Limb (tissue), 2 donors: ENCODE measurements at regions not wholly inside any gene's neighbourhood (a gene's known extent, or its start where the extent isn't known, plus 50 kb on each side); places are given as distances from the start of the nearest gene placed in this dataset.
"Not testable (repeated sequence)": the region's sequence is repeated elsewhere in the genome, so short reads cannot be mapped to it uniquely, and the experiment has no call there.

Experiments
- DNase-seq, 2 donors: peaks; one replicate each; pipeline ENCODE4 v3.0.0-alpha.2; 2016; ENCODE audit errors: extremely low spot score in 2 of 2

DNA sequence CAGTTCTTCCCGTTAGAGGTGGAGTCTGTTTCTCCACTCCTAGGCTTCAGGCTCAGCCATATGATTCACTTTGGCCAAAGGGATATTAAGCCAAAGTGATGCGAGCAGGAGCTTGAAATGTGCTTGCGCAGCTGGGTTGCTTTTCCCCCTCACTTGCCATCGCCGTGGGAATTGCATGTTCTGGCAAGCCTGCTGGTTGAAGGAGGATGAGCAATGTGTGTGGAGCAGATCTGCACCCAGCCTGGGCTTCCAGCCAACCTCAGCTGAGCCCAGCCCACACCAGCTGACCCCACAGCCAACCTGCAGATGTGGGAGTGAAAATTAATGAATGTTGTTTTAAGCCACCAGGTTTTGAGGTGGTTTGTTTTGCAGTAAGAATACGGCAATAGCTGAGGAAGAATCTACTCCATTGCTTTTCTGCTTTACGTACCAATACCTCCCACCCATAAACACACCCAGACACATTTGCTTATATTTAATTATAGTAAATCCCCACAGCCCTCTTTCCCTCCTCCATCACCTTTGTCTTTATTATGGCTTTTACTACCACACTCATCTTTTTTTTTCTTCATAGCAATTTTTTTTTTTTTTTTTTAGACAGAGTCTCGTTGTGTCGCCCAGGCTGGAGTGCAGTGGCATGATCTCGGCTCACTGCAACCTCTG lies 132.8 kb upstream of the FUNDC1 start:
- peak; percentile 38 to 43 for DNase-seq

DNA sequence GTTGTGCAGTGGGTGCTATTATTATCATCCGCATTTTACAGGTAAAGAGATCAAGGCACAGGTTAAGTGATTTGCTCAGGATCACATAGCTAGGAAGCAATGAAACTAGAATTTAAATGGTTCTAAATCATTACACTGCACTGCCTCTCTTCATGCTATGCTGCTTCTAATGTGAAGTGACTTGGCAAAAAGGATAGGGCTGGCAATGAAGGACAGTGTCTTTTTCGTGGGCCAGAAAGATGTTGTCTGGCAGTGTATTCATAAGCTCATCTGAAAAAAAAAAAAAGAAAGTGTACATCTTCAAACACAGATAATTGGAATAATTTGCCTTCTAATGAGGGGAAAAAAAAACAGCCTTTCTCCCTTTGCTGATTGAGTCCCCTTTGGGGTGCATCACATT lies 132.2 kb upstream of the FUNDC1 start:
- no peak for DNase-seq

DNA sequence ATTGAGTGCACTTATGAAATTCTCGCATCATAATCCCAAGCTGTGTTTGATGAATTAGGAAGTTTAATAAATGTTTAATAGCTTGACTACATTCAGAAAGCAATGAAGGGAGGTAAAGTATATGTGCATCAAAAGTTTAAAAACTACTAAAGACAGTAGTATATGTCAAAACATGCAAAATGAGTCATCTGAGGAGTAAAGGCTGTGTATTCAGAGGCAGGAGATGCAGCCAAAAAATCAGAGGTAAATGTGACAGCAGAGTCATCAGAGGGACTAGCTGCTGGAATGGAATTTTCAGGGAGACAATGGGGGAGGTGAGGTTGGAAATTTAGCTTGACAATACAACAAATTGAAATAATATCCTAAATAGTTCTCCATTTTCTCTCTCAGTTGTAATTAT lies 127.0 kb upstream of the FUNDC1 start:
- DNase-seq: no peak

DNA sequence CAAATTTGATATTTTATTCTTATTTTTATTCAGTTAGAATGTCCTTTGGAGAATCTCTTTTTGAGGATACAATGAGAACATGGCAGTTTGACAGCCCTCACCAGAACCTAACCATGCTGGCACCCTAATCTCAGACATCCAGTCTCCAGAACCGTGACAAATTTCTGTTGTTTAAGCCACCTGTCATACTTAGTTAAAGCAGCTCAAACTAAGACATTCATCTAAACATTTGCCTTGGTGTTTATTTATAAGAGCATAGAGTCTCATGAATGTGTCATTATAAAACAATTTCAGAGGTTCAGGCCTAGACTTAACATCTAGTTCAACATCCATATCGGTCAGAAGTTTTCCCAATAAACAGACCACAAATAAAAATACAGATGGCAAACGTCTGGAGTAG lies 125.1 kb upstream of the FUNDC1 start:
- no peak for DNase-seq

DNA sequence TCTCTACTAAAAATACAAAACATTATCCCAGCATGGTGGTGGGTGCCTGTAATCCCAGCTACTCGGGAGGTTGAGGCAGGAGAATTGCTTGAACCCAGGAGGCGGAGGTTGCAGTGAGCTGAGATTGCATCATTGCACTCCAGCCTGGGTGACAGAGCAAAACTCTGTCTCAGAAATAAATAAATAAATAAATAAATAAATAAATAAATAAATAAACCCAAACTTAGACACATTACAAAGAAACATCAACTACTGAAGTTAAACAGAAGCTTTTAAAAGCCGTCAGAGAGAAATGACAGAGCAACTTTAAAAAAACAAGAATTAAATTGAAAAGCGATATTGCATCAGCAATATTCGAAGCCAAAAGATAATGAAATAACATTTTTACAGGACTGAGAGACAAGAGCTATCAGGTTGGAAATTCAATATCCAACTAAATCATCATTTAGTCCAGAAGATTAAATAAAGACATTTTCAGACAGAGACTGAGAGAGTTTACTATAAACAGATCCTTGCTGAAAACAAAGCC lies 115.1 kb upstream of the FUNDC1 start:
- not testable (repeated sequence) for DNase-seq

DNA sequence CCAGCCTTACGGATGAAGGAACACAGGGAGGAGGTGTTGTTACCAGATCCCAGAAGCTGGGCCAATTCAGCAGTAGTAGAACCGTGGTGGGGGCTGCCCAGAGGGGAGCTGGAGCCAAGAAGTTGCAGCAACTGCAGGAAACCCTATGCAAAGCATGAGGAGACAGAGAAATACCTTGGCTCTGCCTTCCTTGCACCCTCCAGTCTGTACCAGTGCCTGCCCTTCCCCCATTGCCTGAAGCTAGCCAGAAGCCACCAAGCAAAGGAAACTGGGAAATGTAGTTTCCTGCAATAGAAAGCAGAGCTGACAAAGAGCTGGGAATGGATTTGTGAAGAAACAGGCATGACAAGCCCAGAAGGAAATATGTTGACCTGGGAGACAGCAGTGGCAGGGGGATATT lies 108.7 kb upstream of the FUNDC1 start:
- DNase-seq: peak in 1 of 2 donors; percentile 20

DNA sequence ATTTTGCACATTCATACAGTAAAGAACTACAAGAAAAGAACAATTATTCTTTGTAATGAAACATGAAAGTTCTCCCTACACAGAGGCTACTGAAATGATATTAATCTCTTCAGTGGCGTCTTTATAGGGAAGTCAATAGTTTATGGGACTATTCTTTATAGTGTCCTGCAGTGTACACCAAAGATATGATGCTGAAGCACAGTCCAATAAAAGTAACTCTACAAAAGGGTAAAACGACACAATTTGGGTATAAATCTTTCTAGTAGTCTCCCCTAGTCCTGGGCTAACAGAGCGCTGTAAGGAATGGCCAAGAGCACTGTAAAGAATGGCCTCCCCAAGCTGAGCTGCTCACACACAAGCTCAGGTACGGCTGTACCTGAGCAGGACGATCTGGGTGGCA lies 101.1 kb upstream of the FUNDC1 start:
- no peak for DNase-seq

DNA sequence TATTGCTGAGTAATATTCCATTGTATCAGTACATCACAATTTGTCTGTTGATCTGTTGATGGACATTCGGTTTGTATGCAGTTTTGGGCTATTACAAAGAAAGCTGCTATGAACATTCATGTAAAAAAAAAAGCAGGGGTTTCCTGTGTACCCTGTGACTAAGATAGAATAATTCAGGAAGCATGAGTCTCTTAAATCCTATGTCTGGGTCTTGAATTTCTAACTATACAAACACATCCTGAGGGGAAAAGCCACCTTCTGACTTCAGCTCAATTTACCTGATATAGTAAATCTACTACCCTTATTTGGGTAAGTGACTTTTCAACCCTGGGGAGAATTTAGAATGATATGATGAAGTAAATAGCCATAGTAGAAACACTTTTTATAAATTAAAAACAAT lies 94.6 kb upstream of the FUNDC1 start:
- DNase-seq: no peak

DNA sequence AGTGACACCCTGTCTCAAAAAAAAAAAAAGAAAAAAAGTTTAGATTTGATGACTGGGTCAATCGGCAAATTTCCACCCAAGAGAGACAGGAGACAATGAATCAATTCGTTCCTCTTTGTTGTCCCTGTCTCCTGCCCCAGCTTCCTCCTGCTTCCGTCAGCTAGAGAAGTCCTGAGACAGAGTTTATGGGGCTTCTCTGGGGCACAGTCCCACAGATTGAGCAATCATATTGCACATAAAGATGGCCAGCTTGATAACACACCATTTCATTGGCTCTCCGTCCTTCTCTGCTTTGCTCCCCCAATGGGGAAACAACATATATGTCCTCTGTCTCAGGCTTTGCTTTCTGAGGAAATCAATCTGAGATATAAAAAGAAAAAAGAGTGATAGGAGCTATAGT lies 78.4 kb upstream of the FUNDC1 start:
- DNase-seq: no peak

DNA sequence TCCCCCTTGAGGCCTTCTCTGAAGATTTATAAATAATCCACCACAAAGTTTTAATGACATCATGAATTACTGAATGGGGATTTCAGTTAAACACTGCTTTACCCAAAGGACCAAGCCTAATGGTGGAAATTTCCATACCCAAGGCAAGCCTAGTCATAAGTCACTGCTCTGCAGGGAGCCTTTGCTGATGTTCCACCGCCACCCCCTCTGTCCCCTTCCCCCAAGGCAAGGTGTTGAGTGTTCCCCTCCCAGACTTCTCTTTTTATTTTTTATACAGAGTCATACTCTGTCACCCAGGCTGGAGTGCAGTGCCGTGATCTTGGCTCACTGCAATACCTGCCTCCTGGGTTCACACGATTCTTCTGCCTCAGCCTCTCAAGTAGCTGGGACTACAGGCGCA lies 76.4 kb upstream of the FUNDC1 start:
- DNase-seq: no peak

DNA sequence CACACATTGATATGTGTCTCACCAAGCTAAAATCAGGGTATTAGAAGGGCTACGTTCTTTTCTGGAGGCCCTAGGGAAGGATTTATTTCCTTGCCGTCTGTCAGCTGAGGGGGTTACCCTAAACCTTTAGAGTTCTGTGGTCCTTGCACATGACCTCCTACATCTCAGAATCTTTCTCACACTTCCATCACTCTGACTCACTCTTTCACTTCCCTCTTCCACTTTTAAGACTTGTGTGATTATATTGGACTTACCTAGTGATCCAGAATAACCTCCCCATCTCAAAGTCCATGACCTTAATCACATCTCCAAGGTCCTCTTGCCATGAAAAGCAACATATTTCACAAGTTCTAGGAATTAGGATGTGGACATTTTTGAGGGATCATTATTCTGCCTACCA lies 53.6 kb upstream of the FUNDC1 start:
- DNase-seq: no peak
